ENCODE measurements at regions not wholly inside any gene's neighbourhood (a gene's known extent, or its start where the extent isn't known, plus 50 kb on each side); places are given as distances from the start of the nearest gene placed in this dataset.
A peak's percentile ranks its signal among the peaks of the same experiment; 100 is the strongest.

DNA sequence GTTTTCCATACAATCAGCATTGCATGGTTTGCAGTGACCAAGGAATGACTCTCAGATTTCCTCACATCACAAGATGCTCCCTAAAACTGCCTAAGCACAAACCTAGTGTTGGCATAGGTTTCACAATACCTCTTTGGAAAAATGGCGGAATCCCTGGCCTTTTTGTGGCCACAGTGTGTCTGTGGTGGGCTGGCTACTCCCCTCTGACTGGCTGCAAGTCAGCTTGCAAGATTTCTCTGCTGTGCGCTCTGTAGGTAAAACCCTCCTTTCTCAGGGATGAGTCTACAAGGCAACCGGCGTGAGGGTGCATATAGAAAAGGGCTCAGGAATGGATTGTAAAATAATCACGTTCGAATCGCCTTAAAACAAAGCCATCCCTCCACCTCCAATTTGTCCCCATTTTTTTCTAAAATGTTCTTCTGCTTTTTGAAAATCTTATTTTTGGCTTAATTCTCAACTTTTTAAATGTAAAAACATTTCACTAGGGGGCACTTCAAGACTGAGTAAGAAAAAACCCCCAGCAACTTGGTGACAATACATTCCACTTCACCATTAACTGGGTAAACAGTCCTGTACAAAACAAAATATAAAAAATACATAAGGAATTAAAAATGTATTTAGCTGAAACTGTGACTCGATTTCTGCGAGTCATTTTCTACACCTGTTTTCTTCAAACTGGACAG, 235.6 kb downstream of the STIM2 start:
- in situ Hi-C loops (cut with HindIII; ENCODE audit: low sequenced_read_pairs), result no loop called here
- no peak overlapping the region for H3K4me3 ChIP-seq (ENCODE audit: low read depth, low read length)
- TF ChIP-seq, protein P1, sequence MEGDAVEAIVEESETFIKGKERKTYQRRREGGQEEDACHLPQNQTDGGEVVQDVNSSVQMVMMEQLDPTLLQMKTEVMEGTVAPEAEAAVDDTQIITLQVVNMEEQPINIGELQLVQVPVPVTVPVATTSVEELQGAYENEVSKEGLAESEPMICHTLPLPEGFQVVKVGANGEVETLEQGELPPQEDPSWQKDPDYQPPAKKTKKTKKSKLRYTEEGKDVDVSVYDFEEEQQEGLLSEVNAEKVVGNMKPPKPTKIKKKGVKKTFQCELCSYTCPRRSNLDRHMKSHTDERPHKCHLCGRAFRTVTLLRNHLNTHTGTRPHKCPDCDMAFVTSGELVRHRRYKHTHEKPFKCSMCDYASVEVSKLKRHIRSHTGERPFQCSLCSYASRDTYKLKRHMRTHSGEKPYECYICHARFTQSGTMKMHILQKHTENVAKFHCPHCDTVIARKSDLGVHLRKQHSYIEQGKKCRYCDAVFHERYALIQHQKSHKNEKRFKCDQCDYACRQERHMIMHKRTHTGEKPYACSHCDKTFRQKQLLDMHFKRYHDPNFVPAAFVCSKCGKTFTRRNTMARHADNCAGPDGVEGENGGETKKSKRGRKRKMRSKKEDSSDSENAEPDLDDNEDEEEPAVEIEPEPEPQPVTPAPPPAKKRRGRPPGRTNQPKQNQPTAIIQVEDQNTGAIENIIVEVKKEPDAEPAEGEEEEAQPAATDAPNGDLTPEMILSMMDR (IDR thresholded peaks at IDR 0.05; ENCODE audit: low read depth, low read length, missing control alignments), result peak; percentile 3
- peak; percentile 16 for DNase-seq (ENCODE audit: low read depth)

GRCh38 chr4:27098034-27098433, 237.4 kb downstream of the STIM2 start:
- DNase-seq (ENCODE audit: low read depth), result no peak
- TF ChIP-seq, protein P1 (IDR thresholded peaks at IDR 0.05; ENCODE audit: low read depth, low read length, missing control alignments), result no peak
- H3K4me3 ChIP-seq (ENCODE audit: low read depth, low read length), result no peak overlapping the region
- in situ Hi-C loops (cut with HindIII; ENCODE audit: low sequenced_read_pairs), result no loop called here

DNA sequence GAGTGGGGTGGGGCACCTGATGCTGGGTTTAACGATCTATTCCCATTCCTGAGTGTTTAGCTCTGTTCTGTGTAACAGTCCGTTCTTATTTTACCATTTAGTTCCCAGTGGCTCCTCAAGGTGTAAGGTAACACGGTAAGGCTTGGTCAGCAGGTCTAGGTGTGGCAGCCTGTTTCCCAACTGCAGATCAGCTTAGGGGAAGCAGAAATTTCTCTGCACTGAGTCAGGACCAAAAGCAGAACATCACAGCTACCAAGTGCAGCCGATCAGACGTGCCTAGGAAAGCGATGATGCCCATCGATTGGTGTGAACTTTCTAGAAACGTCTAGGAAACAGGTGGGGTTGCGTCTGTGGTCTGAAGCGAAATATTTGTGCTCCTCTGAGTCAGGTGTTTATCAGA, 240.1 kb downstream of the STIM2 start:
- TF ChIP-seq, protein P1 (IDR thresholded peaks at IDR 0.05; ENCODE audit: low read depth, low read length, missing control alignments), result no peak
- DNase-seq (ENCODE audit: low read depth), result no peak
- in situ Hi-C loops (cut with HindIII; ENCODE audit: low sequenced_read_pairs), result no loop called here
- H3K4me3 ChIP-seq (ENCODE audit: low read depth, low read length), result no peak overlapping the region

DNA sequence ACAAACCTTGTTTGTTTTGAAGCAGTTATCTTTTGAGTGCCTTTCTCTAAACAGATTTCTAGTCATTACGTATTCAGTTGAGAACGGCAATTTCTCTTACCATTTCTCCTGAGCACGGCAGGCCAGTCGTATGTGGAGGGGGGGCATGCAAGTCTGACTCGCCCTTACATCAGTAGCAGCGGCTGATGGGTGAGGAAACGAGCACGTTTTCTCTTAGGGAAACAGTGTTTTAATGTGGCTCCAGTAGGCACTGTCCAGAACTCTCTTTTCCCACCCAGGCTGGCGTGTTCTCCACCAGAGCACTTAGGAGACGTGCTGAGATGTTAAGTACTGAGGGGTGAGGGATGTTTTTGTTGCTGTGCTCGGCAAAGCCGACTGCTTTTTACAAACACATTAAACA, 240.5 kb downstream of the STIM2 start:
- TF ChIP-seq, protein P1 (IDR thresholded peaks at IDR 0.05; ENCODE audit: low read depth, low read length, missing control alignments), result no peak
- in situ Hi-C loops (cut with HindIII; ENCODE audit: low sequenced_read_pairs), result no loop called here
- no peak for DNase-seq (ENCODE audit: low read depth)
- no peak overlapping the region for H3K4me3 ChIP-seq (ENCODE audit: low read depth, low read length)

DNA sequence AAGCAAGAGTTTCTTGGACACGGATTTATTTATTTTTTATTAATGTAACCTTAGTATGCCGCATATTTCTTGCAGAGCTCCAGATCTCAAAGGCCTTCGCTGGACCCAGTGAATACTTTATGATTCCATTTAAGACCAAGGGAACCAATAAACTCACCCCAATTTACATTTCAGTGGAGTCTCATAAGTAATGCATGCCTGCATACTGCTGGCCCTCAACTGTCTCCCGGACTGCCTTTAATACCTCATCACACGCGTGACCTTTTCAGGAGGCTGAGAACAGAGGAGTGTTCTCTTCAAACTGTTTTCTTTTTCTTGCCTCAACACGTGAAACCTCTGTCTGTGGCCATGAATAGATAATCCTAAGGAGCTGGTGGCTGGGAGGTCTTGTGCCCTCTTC, 240.9 kb downstream of the STIM2 start:
- in situ Hi-C loops (cut with HindIII; ENCODE audit: low sequenced_read_pairs), result no loop called here
- DNase-seq (ENCODE audit: low read depth), result no peak
- no peak overlapping the region for H3K4me3 ChIP-seq (ENCODE audit: low read depth, low read length)
- TF ChIP-seq, protein P1 (IDR thresholded peaks at IDR 0.05; ENCODE audit: low read depth, low read length, missing control alignments), result no peak

GRCh38 chr4:27111627-27112026, 251.0 kb downstream of the STIM2 start:
- no peak for DNase-seq (ENCODE audit: low read depth)
- in situ Hi-C loops (cut with HindIII; ENCODE audit: low sequenced_read_pairs), result no loop called here
- H3K4me3 ChIP-seq (ENCODE audit: low read depth, low read length), result no peak overlapping the region
- TF ChIP-seq, protein P1 (IDR thresholded peaks at IDR 0.05; ENCODE audit: low read depth, low read length, missing control alignments), result no peak

Measured in astrocyte of the cerebellum (primary cell).